Fibroblast of villous mesenchyme (primary cell): ENCODE measurements at regions not wholly inside any gene's neighbourhood (a gene's known extent, or its start where the extent isn't known, plus 50 kb on each side); places are given as distances from the start of the nearest gene placed in this dataset.
"Not testable (repeated sequence)": the region's sequence is repeated elsewhere in the genome, so short reads cannot be mapped to it uniquely, and the experiment has no call there.

Source experiments
- DNase-seq: peaks from one replicate; pipeline ENCODE4 v3.0.0-alpha.2; 2010; ENCODE audit warnings: low read depth
- H3K4me3 ChIP-seq: 2 replicates; pipeline ENCODE4 v1.5.1; 2011; ENCODE audit warnings: low read depth, mild to moderate bottlenecking, low read length
- TF ChIP-seq, protein P1 (sequence below): IDR thresholded peaks from 2 replicates; pipeline ENCODE4 v1.5.1; 2012; ENCODE audit warnings: low read depth, mild to moderate bottlenecking, low read length; ENCODE audit not compliant: insufficient read depth

- TF ChIP-seq, protein P1, sequence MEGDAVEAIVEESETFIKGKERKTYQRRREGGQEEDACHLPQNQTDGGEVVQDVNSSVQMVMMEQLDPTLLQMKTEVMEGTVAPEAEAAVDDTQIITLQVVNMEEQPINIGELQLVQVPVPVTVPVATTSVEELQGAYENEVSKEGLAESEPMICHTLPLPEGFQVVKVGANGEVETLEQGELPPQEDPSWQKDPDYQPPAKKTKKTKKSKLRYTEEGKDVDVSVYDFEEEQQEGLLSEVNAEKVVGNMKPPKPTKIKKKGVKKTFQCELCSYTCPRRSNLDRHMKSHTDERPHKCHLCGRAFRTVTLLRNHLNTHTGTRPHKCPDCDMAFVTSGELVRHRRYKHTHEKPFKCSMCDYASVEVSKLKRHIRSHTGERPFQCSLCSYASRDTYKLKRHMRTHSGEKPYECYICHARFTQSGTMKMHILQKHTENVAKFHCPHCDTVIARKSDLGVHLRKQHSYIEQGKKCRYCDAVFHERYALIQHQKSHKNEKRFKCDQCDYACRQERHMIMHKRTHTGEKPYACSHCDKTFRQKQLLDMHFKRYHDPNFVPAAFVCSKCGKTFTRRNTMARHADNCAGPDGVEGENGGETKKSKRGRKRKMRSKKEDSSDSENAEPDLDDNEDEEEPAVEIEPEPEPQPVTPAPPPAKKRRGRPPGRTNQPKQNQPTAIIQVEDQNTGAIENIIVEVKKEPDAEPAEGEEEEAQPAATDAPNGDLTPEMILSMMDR = no peak
- H3K4me3 ChIP-seq = no peak overlapping the region
- no peak for DNase-seq
These were observed 78.7 kb upstream of the ABI1 start for GRCh38 chr10:26939290-26939961.

- no peak overlapping the region for H3K4me3 ChIP-seq
- TF ChIP-seq, protein P1 = no peak
- DNase-seq = no peak
These were observed 77.8 kb upstream of the ABI1 start for GRCh38 chr10:26938578-26938977.

DNA sequence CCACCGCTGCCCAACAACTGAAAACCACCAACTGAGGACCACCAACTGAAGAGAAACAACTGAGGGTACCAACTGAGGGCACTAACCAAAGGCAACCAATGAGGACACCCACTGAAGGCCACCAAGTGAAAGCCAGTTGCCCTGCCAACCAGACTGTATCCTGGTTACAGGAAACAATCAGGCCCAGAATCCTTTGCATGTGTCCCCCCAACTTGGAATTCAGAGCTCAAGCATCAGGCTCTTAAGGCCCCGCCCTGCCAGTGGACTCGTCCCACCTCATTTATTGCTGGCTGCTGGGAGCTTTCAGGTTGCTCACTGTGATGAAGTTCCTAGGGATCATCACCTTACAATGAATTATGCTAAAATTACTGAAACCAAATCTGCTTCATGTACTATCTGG lies 76.6 kb upstream of the ABI1 start:
- TF ChIP-seq, protein P1 = no peak
- no peak for DNase-seq
- no peak overlapping the region for H3K4me3 ChIP-seq

DNA sequence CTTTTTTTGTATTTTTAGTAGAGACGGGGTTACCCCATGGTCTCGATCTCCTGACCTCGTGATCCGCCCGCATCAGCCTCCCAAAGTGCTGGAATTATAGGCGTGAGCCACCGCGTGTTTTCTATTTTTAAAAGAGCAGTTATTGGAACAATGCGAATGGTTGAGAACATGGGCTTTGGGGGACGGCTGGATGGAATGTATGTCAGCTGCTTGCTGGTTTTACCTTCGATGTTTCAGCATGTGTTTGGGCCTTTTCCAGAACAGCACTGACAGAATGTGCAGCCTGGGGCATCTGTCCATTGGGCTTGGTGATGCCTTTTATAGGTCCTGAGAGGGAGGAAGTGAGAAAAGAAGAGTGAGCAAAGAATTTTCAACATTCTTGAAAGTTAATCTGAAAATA lies 73.4 kb upstream of the ABI1 start:
- not testable (repeated sequence) for H3K4me3 ChIP-seq, DNase-seq

DNA sequence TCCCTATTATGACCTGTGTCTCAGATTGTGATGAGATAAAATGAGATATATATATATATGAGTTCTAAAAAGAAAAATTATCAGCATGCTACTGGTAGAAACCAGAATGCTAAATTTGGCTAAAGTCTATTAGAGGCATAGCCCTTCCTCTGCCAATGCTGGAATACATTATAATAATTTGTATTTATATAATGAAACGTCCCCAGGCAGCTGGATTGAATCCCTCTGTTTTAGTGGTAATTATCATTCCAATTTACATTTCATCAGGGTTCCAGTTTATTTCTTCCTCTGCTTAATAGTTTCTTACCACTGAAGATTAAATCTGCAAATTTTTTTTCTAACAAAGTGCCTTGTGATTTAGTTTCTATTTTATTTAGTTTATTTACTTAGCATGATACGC lies 71.8 kb upstream of the ABI1 start:
- TF ChIP-seq, protein P1 = no peak
- no peak for DNase-seq
- H3K4me3 ChIP-seq = no peak overlapping the region

DNA sequence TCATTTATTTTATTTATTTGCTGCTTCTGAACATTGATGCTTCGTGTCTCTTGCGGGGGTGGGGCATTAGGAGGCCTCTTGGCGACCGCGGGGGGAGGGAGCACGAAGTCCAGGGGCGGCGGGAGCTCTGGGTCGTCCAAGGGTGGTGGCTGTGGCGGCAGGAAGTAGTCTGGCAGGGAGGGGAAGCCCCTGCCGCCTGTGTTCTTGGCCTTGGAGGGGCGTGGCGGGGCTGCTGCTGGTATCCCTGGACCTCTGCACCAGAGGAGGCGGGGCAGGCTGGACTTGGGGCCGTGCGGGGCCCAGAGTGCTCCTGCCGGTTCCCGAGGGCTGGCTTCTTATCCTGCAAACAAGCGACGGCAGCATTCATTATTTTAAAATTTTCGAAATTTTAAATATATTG lies 70.5 kb upstream of the ABI1 start:
- no peak for DNase-seq
- TF ChIP-seq, protein P1 = no peak
- H3K4me3 ChIP-seq = peak overlapping the region; percentile 19

DNA sequence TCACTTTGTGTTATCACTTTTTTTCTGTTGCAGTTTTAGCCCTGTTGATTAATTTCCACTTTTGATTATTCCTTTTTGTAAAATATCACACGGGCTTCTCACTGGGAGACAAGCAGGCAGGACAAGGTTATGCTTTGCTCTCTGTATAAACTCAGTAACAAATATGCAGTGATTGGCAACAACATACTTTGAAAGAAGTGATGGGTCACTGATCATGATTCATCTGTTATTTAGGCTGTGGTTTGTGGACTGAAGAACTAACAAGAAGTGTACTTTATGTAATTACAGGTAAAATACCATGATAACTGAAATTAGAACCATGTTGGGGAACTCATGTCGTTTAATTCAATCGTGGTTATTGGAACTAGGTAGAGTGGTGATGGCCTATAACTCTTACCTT lies 62.1 kb upstream of the ABI1 start:
- not testable (repeated sequence) for H3K4me3 ChIP-seq, DNase-seq

DNA sequence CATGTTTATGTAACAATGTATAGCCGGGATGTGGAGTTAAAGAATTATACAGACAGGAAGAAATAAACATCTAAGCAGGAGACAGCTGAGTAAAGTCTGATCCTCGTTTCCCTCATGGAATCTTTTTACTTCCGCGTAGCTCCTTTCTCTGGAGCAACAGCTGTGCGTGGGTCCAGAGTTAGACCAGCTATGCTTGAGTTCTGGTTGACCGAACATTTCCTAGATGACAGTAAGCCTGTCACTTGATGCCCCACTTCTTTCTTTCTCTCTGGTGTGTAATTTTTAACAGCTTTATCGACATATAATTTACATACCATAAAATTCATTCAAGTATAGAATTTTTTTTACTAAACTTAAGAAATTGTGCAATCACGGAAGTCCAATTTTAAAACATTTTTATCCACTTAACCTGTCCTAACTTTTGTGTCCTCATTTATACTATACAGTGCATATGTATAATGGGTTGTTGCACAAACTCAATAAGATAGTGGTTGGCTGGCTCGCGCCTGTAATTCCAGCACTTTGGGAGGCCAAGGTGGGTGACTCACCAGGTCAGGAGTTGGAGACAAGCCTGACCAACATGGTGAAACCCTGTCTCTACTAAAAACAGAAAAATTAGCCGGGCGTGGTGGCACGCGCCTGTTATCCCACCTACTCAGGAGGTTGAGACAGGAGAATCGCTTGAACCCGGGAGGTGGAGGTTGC lies 58.5 kb upstream of the ABI1 start:
- not testable (repeated sequence) for DNase-seq

More for the DNA sequence above, 58.5 kb upstream of the ABI1 start:
- not testable (repeated sequence) for H3K4me3 ChIP-seq
